ENCODE measurements at regions not wholly inside any gene's neighbourhood (a gene's known extent, or its start where the extent isn't known, plus 50 kb on each side); places are given as distances from the start of the nearest gene placed in this dataset.

DNA sequence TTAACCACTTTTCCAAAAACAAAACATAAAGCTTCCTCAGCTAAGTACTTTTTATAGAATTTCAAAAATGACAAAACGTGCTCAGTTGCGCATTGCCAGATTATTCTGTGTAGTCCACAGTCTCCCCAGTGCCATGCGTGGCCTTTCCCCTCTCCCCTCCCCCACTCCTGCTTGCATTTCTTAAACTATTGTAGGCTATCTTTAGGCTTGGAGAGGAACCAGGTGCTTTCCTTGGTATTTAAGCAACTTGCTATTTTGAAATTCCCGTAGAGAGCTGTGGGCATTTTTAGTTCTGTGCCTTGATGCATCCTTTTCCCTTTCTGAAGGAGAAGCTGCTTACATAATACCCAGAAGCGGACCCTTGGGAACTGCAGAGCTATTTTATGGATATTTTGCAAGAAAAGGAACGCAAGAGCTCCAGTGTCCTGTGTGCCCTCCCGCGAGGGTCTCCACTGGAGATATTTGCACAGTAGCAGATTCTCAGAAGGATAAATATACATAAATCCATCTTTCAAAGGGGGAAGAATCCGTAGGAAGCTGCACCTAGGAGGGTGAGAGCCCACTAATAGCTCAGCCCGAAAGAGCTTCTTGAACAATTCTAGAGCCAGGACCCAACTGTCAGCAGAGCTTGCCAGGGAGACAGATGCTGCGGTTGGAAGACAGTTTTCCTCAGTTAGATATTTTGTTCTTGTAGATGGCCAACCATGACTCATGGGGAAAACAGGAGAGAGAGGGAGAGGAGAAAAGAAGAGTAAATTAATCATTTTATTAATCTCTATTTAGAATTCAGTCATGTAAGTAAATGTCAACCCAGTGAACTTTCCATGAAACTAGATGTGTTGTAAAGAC, 1298.3 kb upstream of the WWC1 start (continued):
- TF ChIP-seq, protein P1, sequence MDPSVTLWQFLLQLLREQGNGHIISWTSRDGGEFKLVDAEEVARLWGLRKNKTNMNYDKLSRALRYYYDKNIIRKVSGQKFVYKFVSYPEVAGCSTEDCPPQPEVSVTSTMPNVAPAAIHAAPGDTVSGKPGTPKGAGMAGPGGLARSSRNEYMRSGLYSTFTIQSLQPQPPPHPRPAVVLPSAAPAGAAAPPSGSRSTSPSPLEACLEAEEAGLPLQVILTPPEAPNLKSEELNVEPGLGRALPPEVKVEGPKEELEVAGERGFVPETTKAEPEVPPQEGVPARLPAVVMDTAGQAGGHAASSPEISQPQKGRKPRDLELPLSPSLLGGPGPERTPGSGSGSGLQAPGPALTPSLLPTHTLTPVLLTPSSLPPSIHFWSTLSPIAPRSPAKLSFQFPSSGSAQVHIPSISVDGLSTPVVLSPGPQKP (IDR thresholded peaks at IDR 0.05; ENCODE audit: low read depth, low read length), result no peak
- TF ChIP-seq SMARCA5 (IDR thresholded peaks at IDR 0.05), result no peak
- TF ChIP-seq, protein P2, sequence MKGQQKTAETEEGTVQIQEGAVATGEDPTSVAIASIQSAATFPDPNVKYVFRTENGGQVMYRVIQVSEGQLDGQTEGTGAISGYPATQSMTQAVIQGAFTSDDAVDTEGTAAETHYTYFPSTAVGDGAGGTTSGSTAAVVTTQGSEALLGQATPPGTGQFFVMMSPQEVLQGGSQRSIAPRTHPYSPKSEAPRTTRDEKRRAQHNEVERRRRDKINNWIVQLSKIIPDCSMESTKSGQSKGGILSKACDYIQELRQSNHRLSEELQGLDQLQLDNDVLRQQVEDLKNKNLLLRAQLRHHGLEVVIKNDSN (IDR thresholded peaks at IDR 0.05; ENCODE audit: borderline replicate concordance, extremely low read length, insufficient read depth, low read depth, low read length), result no peak
- TF ChIP-seq DPF2 (IDR thresholded peaks at IDR 0.05), result no peak
- no peak for TF ChIP-seq EGR1 (IDR thresholded peaks at IDR 0.05; ENCODE audit: borderline replicate concordance in 1 of 2, low read depth in 2 of 2, low read length in 2 of 2)
- TF ChIP-seq EZH2 (IDR thresholded peaks at IDR 0.05; ENCODE audit: borderline replicate concordance, control insufficient read depth, low read depth, low read length), result no peak
- no peak for TF ChIP-seq SMAD1 (IDR thresholded peaks at IDR 0.05; ENCODE audit: low read depth, partially characterized antibody)
- no peak for TF ChIP-seq CBX5 (IDR thresholded peaks at IDR 0.05; ENCODE audit: low read depth)

DNA sequence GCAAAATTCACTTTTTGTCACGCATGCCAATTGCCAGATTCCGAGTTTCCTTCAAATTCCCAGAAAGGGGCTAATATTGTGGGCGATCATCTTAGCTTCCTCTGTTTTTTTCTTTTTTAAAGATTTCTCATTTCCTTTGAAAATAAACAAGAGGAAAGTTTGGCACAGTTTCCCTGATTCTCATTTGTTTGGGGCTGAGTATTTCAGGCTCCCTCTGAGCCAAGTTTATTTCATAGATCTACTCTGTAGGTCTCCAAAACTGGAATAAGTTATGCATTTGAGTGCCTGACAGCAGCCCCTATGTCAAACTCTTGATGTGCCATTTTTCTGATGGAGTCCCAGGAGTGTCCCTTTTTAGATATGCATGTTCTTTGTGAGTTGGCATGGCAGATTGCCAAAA, 1297.2 kb upstream of the WWC1 start:
- in situ Hi-C loops (cut with MboI) (no loop called here), intact Hi-C loops (cut with micrococcal nuclease; ENCODE audit: unreplicated experiment) (no loop called here)
- Histone ChIP-seq H2AFZ (ENCODE audit: control insufficient read depth, low read depth, low read length) (no peak overlapping the region), H3K4me3 (no peak overlapping the region), H3K36me3 (ENCODE audit: control insufficient read depth in 2 of 2, insufficient read depth in 2 of 2, low read length in 1 of 2) (no peaks in the 10 kb centered on the region), H3K4me1 (ENCODE audit: control insufficient read depth, insufficient read depth, low read length) (no peaks in the 10 kb centered on the region), H3K27ac (ENCODE audit: control insufficient read depth, insufficient read depth) (no peak overlapping the region), H3K79me2 (ENCODE audit: control insufficient read depth, insufficient read depth, low read length) (no peaks in the 10 kb centered on the region), H3K4me2 (ENCODE audit: control insufficient read depth, insufficient read depth) (no peak overlapping the region), H4K20me1 (ENCODE audit: control insufficient read depth, insufficient read depth) (no peaks in the 10 kb centered on the region), H3K9me3 (replicated peaks; ENCODE audit: control insufficient read depth, insufficient read depth, low read length) (no peaks in the 10 kb centered on the region), H3K27me3 (replicated peaks in 1 of 2; ENCODE audit: control insufficient read depth in 2 of 2, insufficient read depth in 2 of 2, low read length in 1 of 2) (no peaks in the 10 kb centered on the region), H3K9ac (ENCODE audit: control insufficient read depth, insufficient read depth, low read length) (no peak overlapping the region)
- DNase-seq (ENCODE audit: low read depth, low spot score) (no peak), FAIRE-seq (no peak), ATAC-seq (no peak)
- SMC1A ChIA-PET (ENCODE audit: uncharacterized antibody, unreplicated experiment), result no interaction called here
- POLR2A ChIA-PET, result no interaction called here
- CTCF ChIA-PET, result no interaction called here
- BruUV-seq (replicated peaks), result no TSS peak
- RAD21 ChIA-PET (ENCODE audit: unreplicated experiment), result no interaction called here
- TF ChIP-seq BACH1 (IDR thresholded peaks at IDR 0.05; ENCODE audit: borderline replicate concordance), result no peak
- TF ChIP-seq FOS (IDR thresholded peaks at IDR 0.05; ENCODE audit: borderline replicate concordance, extremely low read depth, insufficient read length), result no peak
- TF ChIP-seq, protein P3, sequence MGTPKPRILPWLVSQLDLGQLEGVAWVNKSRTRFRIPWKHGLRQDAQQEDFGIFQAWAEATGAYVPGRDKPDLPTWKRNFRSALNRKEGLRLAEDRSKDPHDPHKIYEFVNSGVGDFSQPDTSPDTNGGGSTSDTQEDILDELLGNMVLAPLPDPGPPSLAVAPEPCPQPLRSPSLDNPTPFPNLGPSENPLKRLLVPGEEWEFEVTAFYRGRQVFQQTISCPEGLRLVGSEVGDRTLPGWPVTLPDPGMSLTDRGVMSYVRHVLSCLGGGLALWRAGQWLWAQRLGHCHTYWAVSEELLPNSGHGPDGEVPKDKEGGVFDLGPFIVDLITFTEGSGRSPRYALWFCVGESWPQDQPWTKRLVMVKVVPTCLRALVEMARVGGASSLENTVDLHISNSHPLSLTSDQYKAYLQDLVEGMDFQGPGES (IDR thresholded peaks at IDR 0.05), result no peak
- no peak for TF ChIP-seq CHD1 (IDR thresholded peaks at IDR 0.05; ENCODE audit: low read depth, low read length)
- no peak for TF ChIP-seq MTA3 (IDR thresholded peaks at IDR 0.05; ENCODE audit: borderline replicate concordance, low read length)
- TF ChIP-seq STAT3 (IDR thresholded peaks at IDR 0.05; ENCODE audit: low read depth, low read length), result no peak
- TF ChIP-seq POLR2AphosphoS5 (IDR thresholded peaks at IDR 0.05; ENCODE audit: low read length), result no peak
- TF ChIP-seq, protein P4, sequence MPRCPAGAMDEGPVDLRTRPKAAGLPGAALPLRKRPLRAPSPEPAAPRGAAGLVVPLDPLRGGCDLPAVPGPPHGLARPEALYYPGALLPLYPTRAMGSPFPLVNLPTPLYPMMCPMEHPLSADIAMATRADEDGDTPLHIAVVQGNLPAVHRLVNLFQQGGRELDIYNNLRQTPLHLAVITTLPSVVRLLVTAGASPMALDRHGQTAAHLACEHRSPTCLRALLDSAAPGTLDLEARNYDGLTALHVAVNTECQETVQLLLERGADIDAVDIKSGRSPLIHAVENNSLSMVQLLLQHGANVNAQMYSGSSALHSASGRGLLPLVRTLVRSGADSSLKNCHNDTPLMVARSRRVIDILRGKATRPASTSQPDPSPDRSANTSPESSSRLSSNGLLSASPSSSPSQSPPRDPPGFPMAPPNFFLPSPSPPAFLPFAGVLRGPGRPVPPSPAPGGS (IDR thresholded peaks at IDR 0.05; ENCODE audit: borderline replicate concordance, insufficient read depth, low read depth, low read length, poor library complexity, severe bottlenecking), result no peak
- no peak for TF ChIP-seq NBN (IDR thresholded peaks at IDR 0.05)
- no peak for TF ChIP-seq ZNF622 (IDR thresholded peaks at IDR 0.05)
- 27% methylated on average over 3 of the region's 3 CpGs for WGBS (ENCODE audit: insufficient coverage, insufficient replicate concordance, low lambda C conversion rate, missing lambda C conversion rate)

Measured in GM12878 (cell line).